ENCODE measurements at regions not wholly inside any gene's neighbourhood (a gene's known extent, or its start where the extent isn't known, plus 50 kb on each side); places are given as distances from the start of the nearest gene placed in this dataset.
"Not testable (repeated sequence)": the region's sequence is repeated elsewhere in the genome, so short reads cannot be mapped to it uniquely, and the experiment has no call there.

DNA sequence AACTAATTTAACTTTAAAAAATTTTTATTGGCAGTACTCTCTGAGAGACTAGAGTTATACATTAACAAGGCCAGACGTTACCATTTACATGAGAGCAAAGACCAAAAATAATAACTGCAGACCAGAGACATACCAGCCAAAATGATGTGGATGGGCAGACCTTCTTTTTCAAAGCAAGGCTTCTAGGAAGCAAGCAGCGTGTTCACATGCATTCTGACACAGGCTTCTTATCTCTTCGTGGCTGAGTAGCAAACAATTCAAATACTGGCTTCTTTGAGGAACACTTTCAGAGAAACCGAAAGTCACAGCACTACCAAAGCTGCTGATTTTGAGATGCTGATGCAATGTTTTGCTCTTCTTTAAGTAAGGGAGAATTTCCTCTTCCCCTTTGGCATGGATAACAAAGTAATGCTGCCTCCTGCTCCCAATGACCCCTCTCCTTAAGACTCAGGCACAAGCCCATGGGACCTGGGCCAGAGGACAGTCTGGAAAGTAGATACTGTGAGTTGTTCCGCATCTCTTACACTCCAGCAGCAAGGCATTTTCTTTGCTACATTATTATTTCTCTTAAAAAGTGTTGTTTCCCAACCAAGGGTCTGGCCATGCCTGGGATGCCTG, 181.9 kb downstream of the MREG start:
- no peak for DNase-seq

- DNase-seq = no peak
Observed at GRCh38 chr2:215830304-215830703, 183.0 kb downstream of the MREG start.

GRCh38 chr2:215829261-215829660, 184.1 kb downstream of the MREG start:
- no peak for DNase-seq

- DNase-seq = no peak
Observed at GRCh38 chr2:215828528-215829184, 184.7 kb downstream of the MREG start.

- no peak for DNase-seq
Observed at GRCh38 chr2:215826838-215827441, 186.4 kb downstream of the MREG start.

DNA sequence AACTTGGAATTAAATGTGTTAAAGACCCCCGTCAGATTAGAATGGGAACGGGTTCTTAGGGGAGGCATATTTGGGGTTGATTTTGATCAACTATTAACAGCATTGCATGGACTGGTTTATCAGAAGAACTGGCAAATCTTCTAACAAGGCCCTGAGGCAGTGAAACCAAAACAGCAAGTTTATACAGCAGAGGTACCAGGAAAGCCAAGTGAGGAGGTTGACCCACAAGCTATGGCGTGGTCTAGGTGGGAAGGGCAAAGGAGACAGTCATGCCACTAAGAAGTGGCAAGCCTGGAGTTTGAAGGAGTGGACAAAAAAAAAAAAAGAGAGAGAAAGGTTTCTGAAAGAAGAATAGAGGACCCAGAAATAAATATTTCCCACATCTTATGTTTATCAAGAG, 187.0 kb downstream of the MREG start:
- no peak for DNase-seq

- no peak for DNase-seq
Observed at GRCh38 chr2:215825707-215826106, 187.6 kb downstream of the MREG start.

DNA sequence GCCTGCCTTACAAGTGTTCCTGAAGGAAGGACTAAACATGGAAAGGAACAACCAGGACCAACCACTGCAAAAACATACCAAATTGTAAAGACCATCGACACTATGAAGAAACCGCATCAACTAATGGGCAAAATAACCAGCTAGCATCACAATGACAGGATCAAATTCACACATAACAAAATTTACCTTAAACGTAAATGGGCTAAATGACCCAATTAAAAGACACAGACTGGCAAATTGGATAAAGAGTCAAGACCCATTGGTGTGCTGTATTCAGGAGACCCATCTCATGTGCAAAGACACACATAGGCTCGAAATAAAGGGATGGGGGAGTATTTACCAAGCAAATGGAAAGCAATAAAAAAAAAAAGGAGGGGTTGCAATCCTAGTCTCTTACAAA, 192.1 kb downstream of the MREG start:
- not testable (repeated sequence) for DNase-seq

- DNase-seq = not testable (repeated sequence)
Observed at GRCh38 chr2:215819713-215820112, 193.6 kb downstream of the MREG start.

- DNase-seq = no peak
Observed at GRCh38 chr2:215817046-215817445, 196.3 kb downstream of the MREG start.

GRCh38 chr2:215816424-215816823, 196.9 kb downstream of the MREG start:
- no peak for DNase-seq

- DNase-seq = no peak
Observed at GRCh38 chr2:215815960-215816359, 197.4 kb downstream of the MREG start.

GRCh38 chr2:215812966-215813365, 200.4 kb downstream of the MREG start:
- DNase-seq = no peak

GRCh38 chr2:215811409-215812345, 201.7 kb downstream of the MREG start:
- no peak for DNase-seq

DNA sequence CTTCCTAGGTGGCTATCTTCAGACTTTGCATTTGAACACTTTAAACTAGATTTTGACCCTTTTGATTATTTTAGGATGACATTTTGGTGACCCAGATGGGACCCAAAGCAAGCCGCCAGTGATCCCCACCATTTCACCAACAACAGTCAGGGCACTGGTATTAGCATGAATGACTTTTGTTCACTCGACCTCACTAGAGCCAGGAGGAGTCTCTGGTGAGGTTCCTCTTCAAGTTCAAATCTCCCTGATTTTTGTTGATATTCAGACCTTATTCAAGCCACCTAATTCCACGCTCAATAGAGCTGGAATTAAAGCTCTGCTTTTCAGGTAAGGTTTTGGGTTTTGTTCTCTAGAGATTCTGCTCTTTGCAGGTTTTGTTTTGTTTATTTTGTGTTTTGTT, 202.3 kb downstream of the MREG start:
- no peak for DNase-seq

DNA sequence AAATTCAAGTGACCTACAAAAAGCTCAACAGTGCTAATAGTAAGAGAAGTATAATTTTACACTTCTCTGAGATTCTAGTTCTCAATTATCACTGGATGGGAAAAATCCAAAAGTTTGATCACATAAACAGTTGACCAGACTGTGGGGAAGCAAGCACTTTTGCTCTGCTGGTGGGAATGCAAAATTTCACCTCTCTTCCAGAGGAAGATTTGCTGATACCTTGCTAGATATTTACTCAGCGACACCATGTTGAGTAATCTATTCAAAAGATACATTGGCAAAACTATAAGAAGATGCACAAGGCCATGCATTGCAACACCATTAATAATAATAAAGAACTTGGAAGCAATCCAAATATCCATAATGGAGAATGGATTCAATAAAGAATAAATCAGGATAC, 204.4 kb downstream of the MREG start:
- no peak for DNase-seq

DNA sequence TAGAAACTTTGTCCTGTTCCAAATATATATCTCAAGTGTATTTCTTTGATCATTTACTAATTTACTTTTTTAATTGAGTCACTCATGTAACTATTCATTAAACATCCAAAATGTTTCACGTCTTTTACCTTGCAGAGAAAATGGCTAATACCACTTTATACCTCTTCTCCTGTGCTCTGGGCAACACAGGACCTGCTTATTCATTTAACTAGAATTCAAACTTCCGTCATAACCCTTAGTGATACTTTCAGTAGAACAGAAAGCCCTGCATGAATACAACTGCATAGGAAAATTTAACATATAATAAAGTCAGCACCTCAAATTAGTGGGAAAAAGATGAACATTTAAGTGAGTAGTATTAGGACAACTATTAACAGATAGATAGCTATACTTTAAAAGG, 205.2 kb downstream of the MREG start:
- DNase-seq = no peak

- DNase-seq = no peak
Observed at GRCh38 chr2:215805493-215805892, 207.9 kb downstream of the MREG start.

DNA sequence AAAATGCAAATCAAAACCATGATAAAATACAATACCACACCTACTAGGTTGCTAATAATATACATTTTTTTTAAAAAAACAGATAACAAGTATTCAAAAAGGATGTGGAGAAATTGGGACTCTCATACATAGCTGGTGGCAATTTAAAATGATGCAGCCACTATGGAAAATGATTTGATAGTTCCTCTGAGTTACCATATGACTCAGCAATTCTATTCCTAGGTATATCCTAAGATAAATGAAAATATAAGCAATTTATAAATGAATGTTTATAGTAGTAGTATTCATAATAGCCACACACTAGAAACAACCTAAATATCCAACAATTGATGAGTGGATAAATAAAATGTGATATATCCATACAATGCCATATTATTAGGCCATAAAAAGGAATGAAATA, 210.2 kb downstream of the MREG start:
- no peak for DNase-seq

GRCh38 chr2:215799194-215799593, 214.2 kb downstream of the MREG start:
- DNase-seq = no peak

- DNase-seq = no peak
Observed at GRCh38 chr2:215797676-215798075, 215.7 kb downstream of the MREG start.

- peak; percentile 35 for DNase-seq
Observed at GRCh38 chr2:215796140-215796855, 217.1 kb downstream of the MREG start.

Data from tongue (tissue), 1 donor.